CD14-positive monocyte (primary cell): ENCODE measurements at regions not wholly inside any gene's neighbourhood (a gene's known extent, or its start where the extent isn't known, plus 50 kb on each side); places are given as distances from the start of the nearest gene placed in this dataset.

Source experiments
- DNase-seq, 3 donors: peaks; one replicate each; pipeline ENCODE4 v3.0.0-alpha.2; 2011 to 2022
- H2AFZ ChIP-seq: 2 replicates; pipeline ENCODE4 v1.6.0; 2012; ENCODE audit warnings: mild to moderate bottlenecking, low read depth, low read length, inconsistent platforms; ENCODE audit not compliant: insufficient read depth, poor library complexity, severe bottlenecking
- H3K27ac ChIP-seq, 2 donors: 1 replicate in 1 of 2; 2 replicates in 1 of 2; pipeline ENCODE4 v1.5.1; 2012 to 2013; ENCODE audit warnings: low read length in 2 of 2, control low read depth in 1 of 2, inconsistent platforms in 1 of 2, low read depth in 1 of 2, mild to moderate bottlenecking in 1 of 2
- H3K27me3 ChIP-seq, 2 donors: one replicate each; pipeline versions ENCODE4 v1.6.0 to v1.6.1; 2011 to 2013; ENCODE audit warnings: low read length in 2 of 2; ENCODE audit not compliant: control insufficient read depth in 2 of 2, insufficient read depth in 2 of 2
- H3K36me3 ChIP-seq, 2 donors: replicated peaks in 1 of 2; 1 replicate in 1 of 2; 2 replicates in 1 of 2; pipeline versions ENCODE4 v1.5.1 to v1.6.1; 2012 to 2013; ENCODE audit warnings: low read length in 2 of 2, control low read depth in 1 of 2, inconsistent platforms in 1 of 2, mild to moderate bottlenecking in 1 of 2; ENCODE audit not compliant: insufficient read depth in 2 of 2, control insufficient read depth in 1 of 2
- H3K4me1 ChIP-seq, 2 donors: 1 replicate in 1 of 2; 2 replicates in 1 of 2; pipeline versions ENCODE4 v1.5.1 to v1.6.1; 2012 to 2013; ENCODE audit warnings: low read length in 2 of 2, control low read depth in 1 of 2, inconsistent platforms in 1 of 2, mild to moderate bottlenecking in 1 of 2, moderate library complexity in 1 of 2; ENCODE audit not compliant: insufficient read depth in 2 of 2, control insufficient read depth in 1 of 2
- H3K4me2 ChIP-seq: replicated peaks from 2 replicates; pipeline ENCODE3; 2012; ENCODE audit warnings: low read length, moderate library complexity, mild to moderate bottlenecking; ENCODE audit not compliant: poor library complexity, severe bottlenecking; ENCODE audit errors: extremely low read depth
- H3K4me3 ChIP-seq, 3 experiments: fragments of 200-600 bp in 1 of 3; sonication (generic) in 1 of 3; replicated peaks in 1 of 3; 1 replicate in 2 of 3; 2 replicates in 1 of 3; pipeline ENCODE4 v1.5.1; 2011 to 2013; ENCODE audit warnings: low read length in 3 of 3, mild to moderate bottlenecking in 3 of 3, control low read depth in 2 of 3, low read depth in 2 of 3, inconsistent platforms in 1 of 3, moderate library complexity in 1 of 3
- H3K79me2 ChIP-seq: 2 replicates; pipeline ENCODE4 v1.6.0; 2012; ENCODE audit warnings: mild to moderate bottlenecking, control low read depth, inconsistent platforms, low read length, moderate library complexity; ENCODE audit not compliant: insufficient read depth
- H3K9ac ChIP-seq: 2 replicates; pipeline ENCODE4 v1.6.0; 2017; ENCODE audit warnings: low read length, mild to moderate bottlenecking; ENCODE audit not compliant: insufficient read depth, poor library complexity, severe bottlenecking
- H3K9me3 ChIP-seq, 2 donors: replicated peaks in 1 of 2; 1 replicate in 1 of 2; 2 replicates in 1 of 2; pipeline versions ENCODE4 v1.5.1 to v1.6.1; 2012 to 2013; ENCODE audit warnings: low read length in 2 of 2, control low read depth in 1 of 2; ENCODE audit not compliant: control insufficient read depth in 1 of 2, insufficient read depth in 1 of 2
- H4K20me1 ChIP-seq: 2 replicates; pipeline ENCODE4 v1.6.0; 2012; ENCODE audit warnings: mild to moderate bottlenecking, low read length, control low read depth, moderate library complexity; ENCODE audit not compliant: insufficient read depth
- H3K27ac Mint-ChIP-seq, 7 donors: one replicate each; pipeline ENCODE4 v1.8.0; 2020; ENCODE audit warnings: mild to moderate bottlenecking in 7 of 7, mixed read lengths in 7 of 7, moderate library complexity in 6 of 7, inconsistent platforms in 2 of 7
- H3K27me3 Mint-ChIP-seq, 3 donors: one replicate each; pipeline ENCODE4 v1.8.0; 2021 to 2022; ENCODE audit warnings: low read depth in 3 of 3, mild to moderate bottlenecking in 3 of 3, mixed read lengths in 3 of 3, moderate library complexity in 3 of 3, inconsistent platforms in 1 of 3
- H3K36me3 Mint-ChIP-seq, 2 donors: one replicate each; pipeline ENCODE4 v1.8.0; 2020; ENCODE audit warnings: mixed read lengths in 2 of 2, inconsistent platforms in 1 of 2, mild to moderate bottlenecking in 1 of 2
- H3K4me1 Mint-ChIP-seq: one replicate; pipeline ENCODE4 v1.8.0; 2020; ENCODE audit warnings: mild to moderate bottlenecking, mixed read lengths
- H3K4me3 Mint-ChIP-seq, 2 donors: one replicate each; pipeline ENCODE4 v1.8.0; 2020; ENCODE audit warnings: mild to moderate bottlenecking in 2 of 2, mixed read lengths in 2 of 2, moderate library complexity in 1 of 2
- H3K9me3 Mint-ChIP-seq, 7 donors: one replicate each; pipeline ENCODE4 v1.8.0; 2020 to 2022; ENCODE audit warnings: mixed read lengths in 7 of 7, mild to moderate bottlenecking in 6 of 7, moderate library complexity in 6 of 7, inconsistent platforms in 2 of 7
- CTCF ChIP-seq: fragments of 200-600 bp; IDR thresholded peaks from one replicate; pipeline ENCODE4 v1.8.0; 2022; ENCODE audit warnings: antibody characterized with exemption, mild to moderate bottlenecking
- WGBS: methylation state at CpG from one replicate; pipeline ENCODE4 v1.1.5; 2013; ENCODE audit warnings: missing lambda C conversion rate; ENCODE audit not compliant: insufficient coverage; 5-methylcytosine and 5-hydroxymethylcytosine counted together
- intact Hi-C, 2 donors: fragments of 100-400 bp; cut with micrococcal nuclease; formaldehyde crosslinking; loops; one replicate each; pipeline versions ENCODE4 v1.15.0 to v1.15.1; 2023

- TF ChIP-seq CTCF, result no peak
- Histone ChIP-seq H3K4me1 (no peaks in the 10 kb centered on the region), H3K36me3 (no peaks in the 10 kb centered on the region), H3K4me3 (no peak overlapping the region), H3K9ac (no peak overlapping the region), H4K20me1 (no peaks in the 10 kb centered on the region), H3K27me3 (no peaks in the 10 kb centered on the region), H3K27ac (no peak overlapping the region), H3K79me2 (no peaks in the 10 kb centered on the region), H3K9me3 (no peaks in the 10 kb centered on the region), H3K4me2 (no peak overlapping the region), H2AFZ (no peak overlapping the region)
- Mint-ChIP-seq H3K27me3 (no peaks in the 10 kb centered on the region), H3K9me3 (peaks cover 0 to 3% (median 0%) of the 10 kb centered on the region in 7 donors), H3K4me3 (no peak overlapping the region), H3K4me1 (no peaks in the 10 kb centered on the region), H3K36me3 (no peaks in the 10 kb centered on the region), H3K27ac (no peak overlapping the region)
- intact Hi-C loops, result no loop called here
- WGBS, result no CpG with 5 or more reads among the region's 2 CpGs
- DNase-seq, result no peak
Observed at GRCh38 chr1:238710697-238711096, 675.7 kb upstream of the CHRM3 start.

DNA sequence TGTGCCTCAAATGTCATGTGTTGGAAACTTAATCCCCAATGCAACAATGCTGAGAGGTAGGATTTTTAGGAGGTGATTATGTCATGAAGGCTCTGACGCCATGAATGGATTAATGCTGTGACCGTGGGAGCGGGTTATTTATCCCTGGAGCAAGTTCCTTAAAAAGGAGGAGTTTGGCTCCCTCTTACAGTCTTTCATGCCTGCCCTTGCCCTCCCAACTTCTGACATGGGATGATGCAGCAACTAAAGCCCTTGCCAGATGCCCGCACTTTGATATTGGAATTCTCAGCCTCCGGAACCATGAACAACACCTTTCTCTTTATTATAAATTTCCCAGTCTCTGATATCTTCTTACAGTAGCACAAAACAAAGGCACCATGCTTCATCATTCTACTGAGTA is 685.3 kb upstream of the CHRM3 start:
- intact Hi-C loops, result no loop called here
- H3K27me3 ChIP-seq, result no peaks in the 10 kb centered on the region
- no peaks in the 10 kb centered on the region for H3K79me2 ChIP-seq
- Mint-ChIP-seq H3K9me3 (peaks cover 0 to 5% (median 0%) of the 10 kb centered on the region in 7 donors), H3K4me3 (no peak overlapping the region), H3K36me3 (no peaks in the 10 kb centered on the region), H3K27ac (no peak overlapping the region), H3K27me3 (no peaks in the 10 kb centered on the region), H3K4me1 (no peaks in the 10 kb centered on the region)
- no peaks in the 10 kb centered on the region for H3K9me3 ChIP-seq
- H2AFZ ChIP-seq, result no peak overlapping the region
- H3K4me3 ChIP-seq, result no peak overlapping the region
- H3K27ac ChIP-seq, result no peak overlapping the region
- no peaks in the 10 kb centered on the region for H3K36me3 ChIP-seq
- no peak overlapping the region for H3K9ac ChIP-seq
- no peak overlapping the region for H3K4me2 ChIP-seq
- H4K20me1 ChIP-seq, result no peaks in the 10 kb centered on the region
- no peak for DNase-seq
- WGBS, result 90% methylated on average over 4 of the region's 5 CpGs
- no peaks in the 10 kb centered on the region for H3K4me1 ChIP-seq
- TF ChIP-seq CTCF, result no peak
